Duodenal mucosa (tissue), 2 donors: ENCODE measurements at regions not wholly inside any gene's neighbourhood (a gene's known extent, or its start where the extent isn't known, plus 50 kb on each side); places are given as distances from the start of the nearest gene placed in this dataset.
"Not testable (repeated sequence)": the region's sequence is repeated elsewhere in the genome, so short reads cannot be mapped to it uniquely, and the experiment has no call there.

Experiments used
- H3K27ac ChIP-seq: one replicate; pipeline ENCODE4 v1.7.0; 2013; ENCODE audit warnings: low read depth, low read length
- H3K27me3 ChIP-seq, 2 donors: one replicate each; pipeline ENCODE4 v1.7.0; 2013; ENCODE audit warnings: low read length in 2 of 2, control low read depth in 1 of 2; ENCODE audit not compliant: insufficient read depth in 2 of 2, control insufficient read depth in 1 of 2
- H3K36me3 ChIP-seq, 2 donors: one replicate each; pipeline ENCODE4 v1.7.0; 2013; ENCODE audit warnings: low read length in 2 of 2, control low read depth in 1 of 2; ENCODE audit not compliant: insufficient read depth in 2 of 2, control insufficient read depth in 1 of 2
- H3K4me1 ChIP-seq, 2 donors: one replicate each; pipeline ENCODE4 v1.7.0; 2013; ENCODE audit warnings: low read length in 2 of 2, control low read depth in 1 of 2; ENCODE audit not compliant: insufficient read depth in 2 of 2, control insufficient read depth in 1 of 2
- H3K4me3 ChIP-seq, 2 donors: one replicate each; pipeline ENCODE4 v1.7.0; 2013; ENCODE audit warnings: low read length in 2 of 2, low read depth in 1 of 2
- H3K9ac ChIP-seq, 2 donors: one replicate each; pipeline ENCODE4 v1.7.0; 2013; ENCODE audit warnings: low read length in 2 of 2, low read depth in 1 of 2
- H3K9me3 ChIP-seq, 2 donors: one replicate each; pipeline ENCODE4 v1.7.0; 2013; ENCODE audit warnings: low read length in 2 of 2, control low read depth in 1 of 2; ENCODE audit not compliant: control insufficient read depth in 1 of 2

DNA sequence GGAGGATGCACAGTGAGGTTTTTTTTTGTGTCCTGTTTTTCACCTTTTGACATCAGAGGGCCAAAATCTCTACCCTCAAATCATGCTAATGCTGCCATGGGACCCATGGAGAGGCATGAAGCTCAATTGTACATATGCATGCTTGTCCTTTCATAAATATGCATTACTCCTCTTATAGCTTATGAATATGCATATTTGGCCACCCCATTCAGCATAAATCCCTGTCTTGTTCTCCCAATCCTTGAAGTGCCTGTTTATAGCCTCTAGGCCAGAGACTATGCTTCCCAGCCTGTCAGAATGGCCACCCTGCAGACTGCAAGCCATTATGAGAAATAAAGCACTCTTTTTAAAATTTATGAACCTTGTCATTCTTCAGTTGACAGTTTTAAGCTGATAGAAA, 696.4 kb upstream of the ZNF804A start:
- H3K27me3 ChIP-seq = no peaks in the 10 kb centered on the region
- H3K4me1 ChIP-seq = no peaks in the 10 kb centered on the region
- no peaks in the 10 kb centered on the region for H3K9me3 ChIP-seq
- no peaks in the 10 kb centered on the region for H3K36me3 ChIP-seq
- no peak overlapping the region for H3K4me3 ChIP-seq
- no peak overlapping the region for H3K27ac ChIP-seq
- no peak overlapping the region for H3K9ac ChIP-seq

DNA sequence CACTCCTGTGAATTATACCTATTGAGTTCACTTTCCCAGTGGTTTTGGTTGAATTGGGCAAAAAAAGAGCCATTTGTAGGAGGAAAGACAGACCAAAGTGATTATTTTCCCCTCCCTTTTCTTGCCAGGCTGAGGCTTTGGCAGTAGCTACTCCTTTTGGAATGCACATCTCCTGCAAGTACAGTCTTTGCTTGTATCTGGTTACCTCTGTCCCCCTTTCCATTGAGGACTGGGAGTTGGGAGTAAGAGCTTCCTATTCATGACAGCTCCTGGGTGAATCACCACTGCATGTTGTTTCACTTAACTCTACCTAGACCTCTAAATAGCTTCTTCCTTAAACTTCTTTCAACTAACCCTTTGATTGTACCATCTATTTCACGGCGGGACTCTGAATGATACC, 695.3 kb upstream of the ZNF804A start:
- Histone ChIP-seq H3K27me3 (no peaks in the 10 kb centered on the region), H3K27ac (no peak overlapping the region), H3K4me3 (no peak overlapping the region), H3K36me3 (no peaks in the 10 kb centered on the region), H3K9ac (no peak overlapping the region), H3K9me3 (no peaks in the 10 kb centered on the region), H3K4me1 (no peaks in the 10 kb centered on the region)

DNA sequence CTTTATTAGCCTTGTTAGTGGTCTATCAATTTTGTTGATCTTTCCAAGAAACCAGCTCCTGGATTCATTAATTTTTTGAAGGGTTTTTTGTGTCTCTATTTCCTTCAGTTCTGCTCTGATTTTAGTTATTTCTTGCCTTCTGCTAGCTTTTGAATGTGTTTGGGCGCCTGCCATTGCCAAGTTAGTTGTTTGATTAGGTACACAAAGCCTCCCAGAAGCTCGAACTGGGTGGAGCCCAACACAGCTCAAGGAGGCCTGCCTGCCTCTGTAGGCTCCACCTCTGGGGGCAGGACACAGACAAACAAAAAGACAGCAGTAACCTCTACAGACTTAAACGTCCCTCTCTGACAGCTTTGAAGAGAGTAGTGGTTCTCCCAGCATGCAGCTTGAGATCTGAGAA, 682.3 kb upstream of the ZNF804A start:
- not testable (repeated sequence) for H3K4me3 ChIP-seq, H3K36me3 ChIP-seq

DNA sequence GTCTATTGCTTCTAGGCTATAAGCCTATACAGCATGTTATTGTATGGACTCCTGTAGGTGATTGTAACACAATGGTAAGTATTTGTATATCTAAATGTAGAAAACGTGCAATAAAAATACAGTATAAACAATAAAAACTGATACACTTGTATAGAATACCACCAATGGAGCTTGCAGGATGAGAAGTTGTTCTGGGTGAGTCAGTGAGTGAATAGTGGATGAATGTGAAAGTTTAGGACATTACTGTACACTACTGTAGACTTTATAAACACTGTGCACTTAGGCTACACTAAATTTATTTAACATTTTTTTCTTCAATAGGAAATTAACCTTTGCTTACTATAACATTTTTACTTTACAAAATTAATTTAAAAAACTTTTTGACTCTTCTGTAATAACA, 679.2 kb upstream of the ZNF804A start:
- no peak overlapping the region for H3K9ac ChIP-seq
- H3K4me1 ChIP-seq = no peaks in the 10 kb centered on the region
- no peaks in the 10 kb centered on the region for H3K9me3 ChIP-seq
- H3K27ac ChIP-seq = no peak overlapping the region
- no peaks in the 10 kb centered on the region for H3K27me3 ChIP-seq
- H3K4me3 ChIP-seq = no peak overlapping the region
- no peaks in the 10 kb centered on the region for H3K36me3 ChIP-seq

More for the DNA sequence above, 682.3 kb upstream of the ZNF804A start:
- not testable (repeated sequence) for H3K27ac ChIP-seq, H3K4me1 ChIP-seq, H3K9ac ChIP-seq, H3K9me3 ChIP-seq, H3K27me3 ChIP-seq

DNA sequence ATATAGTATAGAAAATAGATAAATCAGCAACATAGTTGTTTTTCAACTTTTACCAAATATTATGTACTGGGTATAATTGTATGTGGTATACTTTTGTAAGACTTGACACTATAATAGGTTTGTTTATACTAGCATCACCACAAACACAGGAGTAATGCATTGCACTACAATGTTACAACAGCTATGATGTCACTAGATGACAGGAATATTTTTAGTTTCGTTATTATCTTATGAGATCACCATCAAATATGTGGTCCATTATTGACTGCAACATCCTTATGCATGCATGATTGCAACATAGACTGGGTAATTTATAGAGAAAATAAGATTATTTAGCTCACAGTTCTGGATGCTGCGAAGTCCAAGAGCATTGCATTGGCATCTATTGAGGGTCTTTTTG, 678.4 kb upstream of the ZNF804A start:
- H3K27ac ChIP-seq = no peak overlapping the region
- H3K27me3 ChIP-seq = no peaks in the 10 kb centered on the region
- H3K4me1 ChIP-seq = no peaks in the 10 kb centered on the region

DNA sequence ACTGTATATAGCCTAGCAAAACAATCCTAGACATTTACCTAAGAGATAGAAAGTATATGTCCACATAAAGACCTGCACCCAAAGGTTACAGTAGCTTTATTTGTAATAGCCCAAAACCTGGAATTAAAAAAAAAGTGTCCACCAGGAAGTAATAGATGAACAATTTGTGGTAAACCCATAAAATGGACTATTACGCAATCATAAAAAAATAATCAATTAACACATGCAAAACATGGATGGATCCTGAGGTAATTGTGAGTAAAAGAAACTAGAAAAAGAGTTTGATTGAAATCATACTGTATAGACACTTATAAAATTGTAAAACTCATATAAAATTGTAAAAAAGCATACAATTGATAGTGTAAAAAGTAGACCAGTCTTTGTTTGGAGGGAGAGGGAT, 673.0 kb upstream of the ZNF804A start:
- no peak overlapping the region for H3K9ac ChIP-seq
- H3K4me1 ChIP-seq = no peaks in the 10 kb centered on the region
- H3K27me3 ChIP-seq = no peaks in the 10 kb centered on the region
- H3K36me3 ChIP-seq = no peaks in the 10 kb centered on the region
- no peak overlapping the region for H3K4me3 ChIP-seq
- H3K27ac ChIP-seq = no peak overlapping the region
- no peaks in the 10 kb centered on the region for H3K9me3 ChIP-seq

More for the DNA sequence above, 678.4 kb upstream of the ZNF804A start:
- no peak overlapping the region for H3K9ac ChIP-seq
- H3K36me3 ChIP-seq = no peaks in the 10 kb centered on the region
- H3K4me3 ChIP-seq = no peak overlapping the region
- H3K9me3 ChIP-seq = no peaks in the 10 kb centered on the region

DNA sequence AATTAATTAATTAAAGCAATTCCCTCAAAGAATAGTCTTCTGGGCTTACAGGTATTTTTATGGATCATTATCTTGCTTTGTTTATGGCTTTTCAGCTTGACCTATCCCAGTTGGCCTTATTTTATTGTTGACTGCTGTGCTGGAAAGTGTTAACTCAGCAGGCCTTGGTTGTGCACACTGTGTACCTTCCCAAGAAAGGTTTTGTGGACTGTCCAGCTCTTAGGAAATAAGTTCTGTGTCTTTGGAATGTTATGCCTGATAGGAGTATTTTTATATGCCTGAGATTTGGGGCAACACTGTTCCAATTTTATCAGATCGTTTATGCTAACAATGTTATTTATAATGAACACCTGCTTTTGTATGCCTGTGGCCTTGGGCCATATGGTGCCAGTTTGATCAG, 671.9 kb upstream of the ZNF804A start:
- no peaks in the 10 kb centered on the region for H3K27me3 ChIP-seq
- H3K4me3 ChIP-seq = no peak overlapping the region
- no peak overlapping the region for H3K9ac ChIP-seq
- no peaks in the 10 kb centered on the region for H3K36me3 ChIP-seq
- H3K9me3 ChIP-seq = no peaks in the 10 kb centered on the region
- no peaks in the 10 kb centered on the region for H3K4me1 ChIP-seq
- no peak overlapping the region for H3K27ac ChIP-seq

DNA sequence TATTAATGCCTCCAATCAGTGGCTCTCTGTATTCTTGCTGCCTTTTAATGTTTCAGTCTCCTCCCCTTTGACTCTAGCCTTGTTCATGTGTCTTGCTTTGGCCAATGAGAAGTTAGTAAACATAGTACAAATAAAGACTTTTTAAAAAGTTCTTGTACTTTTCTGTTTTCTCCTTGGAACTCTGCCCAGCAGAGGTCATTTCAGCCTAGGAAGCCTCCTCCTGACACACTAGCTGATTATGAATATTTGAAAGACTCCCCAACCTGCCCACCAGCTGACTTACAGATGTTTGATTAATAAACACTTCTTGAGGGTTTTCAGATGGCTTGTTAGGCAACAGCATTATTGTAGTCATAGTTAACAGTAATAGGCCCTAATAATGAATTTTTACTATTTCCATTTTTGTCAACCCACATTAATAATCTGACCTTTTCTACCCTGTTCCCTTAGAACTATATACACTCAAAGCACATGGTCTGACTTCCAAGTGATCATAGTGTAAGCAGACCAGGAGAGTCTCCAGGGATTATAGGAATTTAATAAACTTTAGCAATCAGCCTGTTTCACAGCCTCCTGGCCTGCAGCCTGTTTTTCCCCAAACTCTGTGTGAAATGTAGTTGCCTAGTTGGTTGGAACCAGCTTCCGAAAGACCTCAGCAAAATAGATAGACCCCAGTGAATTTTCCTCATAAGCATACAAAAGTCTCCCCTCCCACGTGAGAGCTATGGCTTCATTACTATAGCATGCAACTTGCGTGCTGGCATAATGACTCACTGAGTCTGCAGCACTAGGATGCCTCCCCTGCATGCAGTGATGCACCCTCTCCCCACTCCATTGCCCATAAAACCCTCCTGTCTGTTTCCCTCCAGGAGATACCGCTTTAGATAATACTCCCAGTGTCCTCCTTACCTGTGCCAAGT, 670.7 kb upstream of the ZNF804A start:
- no peak overlapping the region for H3K27ac ChIP-seq
- H3K4me1 ChIP-seq = no peaks in the 10 kb centered on the region
- H3K4me3 ChIP-seq = no peak overlapping the region
- H3K9me3 ChIP-seq = no peaks in the 10 kb centered on the region
- no peaks in the 10 kb centered on the region for H3K27me3 ChIP-seq
- H3K9ac ChIP-seq = no peak overlapping the region
- no peaks in the 10 kb centered on the region for H3K36me3 ChIP-seq

DNA sequence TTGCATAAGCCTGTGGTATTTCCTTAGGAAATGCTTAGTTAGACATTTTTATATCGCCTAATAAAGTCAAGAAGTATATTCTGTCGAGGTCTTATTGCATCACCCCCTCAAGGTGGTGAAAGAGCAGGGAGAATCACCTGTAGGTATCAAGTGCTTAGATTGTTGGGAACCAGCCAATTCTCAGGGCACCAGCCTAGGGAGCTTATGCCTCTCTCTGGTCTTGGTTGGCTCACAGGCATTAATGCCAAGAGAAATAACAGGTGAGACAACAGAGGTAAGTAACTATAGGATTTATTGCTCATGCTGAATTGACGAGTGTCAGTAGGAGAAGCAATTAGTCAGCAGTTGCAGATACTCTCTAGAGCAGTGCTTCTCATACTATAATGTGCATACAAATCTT, 663.3 kb upstream of the ZNF804A start:
- peaks cover 0 to 6% of the 10 kb centered on the region in 2 donors for H3K9me3 ChIP-seq

DNA sequence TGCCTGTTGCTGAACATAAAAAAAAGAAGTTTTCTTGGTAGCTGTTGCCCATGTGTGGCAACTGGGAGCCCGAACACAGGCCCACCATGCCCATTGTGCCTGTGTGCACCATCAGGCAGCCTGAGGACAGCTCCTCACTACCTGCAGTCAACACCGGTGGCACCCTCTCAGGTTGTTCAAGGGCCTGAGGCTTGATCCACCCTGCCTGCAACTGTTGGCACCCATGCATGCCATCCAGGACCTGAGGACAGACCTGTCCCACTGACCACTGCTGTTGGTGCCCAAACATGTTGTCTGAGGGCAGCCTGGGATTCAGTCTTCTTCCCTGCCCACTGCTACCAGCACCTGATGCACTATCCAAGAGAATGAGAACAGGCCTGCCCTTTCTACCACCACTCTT, 661.1 kb upstream of the ZNF804A start:
- H3K27ac ChIP-seq = no peak overlapping the region
- H3K4me1 ChIP-seq = no peaks in the 10 kb centered on the region
- H3K36me3 ChIP-seq = no peaks in the 10 kb centered on the region
- H3K4me3 ChIP-seq = no peak overlapping the region
- H3K9ac ChIP-seq = no peak overlapping the region
- H3K27me3 ChIP-seq = no peaks in the 10 kb centered on the region
- peaks cover 0 to 6% of the 10 kb centered on the region in 2 donors for H3K9me3 ChIP-seq

More for the DNA sequence above, 663.3 kb upstream of the ZNF804A start:
- H3K36me3 ChIP-seq = no peaks in the 10 kb centered on the region
- no peak overlapping the region for H3K9ac ChIP-seq
- no peaks in the 10 kb centered on the region for H3K27me3 ChIP-seq
- H3K4me1 ChIP-seq = no peaks in the 10 kb centered on the region
- H3K27ac ChIP-seq = no peak overlapping the region
- H3K4me3 ChIP-seq = no peak overlapping the region
